GDM1 (cell line): ENCODE measurements at regions not wholly inside any gene's neighbourhood (a gene's known extent, or its start where the extent isn't known, plus 50 kb on each side); places are given as distances from the start of the nearest gene placed in this dataset.

Experiments used
- DNase-seq: peaks from one replicate; lab custom pipeline; 2025; lab: John Stamatoyannopoulos, UW

GRCh38 chr13:109977212-109977968 is 191.0 kb upstream of the IRS2 start:
- DNase-seq, result no peak

- no peak for DNase-seq
Measured at GRCh38 chr13:109976206-109976997, 190.0 kb upstream of the IRS2 start.

GRCh38 chr13:109974354-109974753 is 188.0 kb upstream of the IRS2 start:
- DNase-seq, result no peak

DNA sequence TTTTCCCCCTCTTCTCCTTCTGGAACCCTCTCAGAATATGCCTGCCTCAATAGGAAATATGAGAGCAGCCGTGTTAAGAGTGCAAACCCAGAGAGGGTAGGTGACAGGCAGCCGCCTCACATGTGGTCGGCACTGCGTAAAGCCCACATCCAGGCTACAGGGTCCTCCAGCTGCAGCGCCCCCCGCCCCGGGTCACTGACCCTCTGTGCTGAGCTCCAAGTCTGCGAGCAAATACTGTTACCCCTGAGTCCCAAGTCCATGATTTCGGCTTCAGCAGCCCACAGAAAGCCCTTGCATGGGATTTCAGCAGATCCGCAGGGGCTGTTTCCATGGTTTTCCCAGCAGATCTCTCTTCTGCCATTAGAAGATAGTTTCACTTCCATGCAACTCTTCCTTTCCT is 186.9 kb upstream of the IRS2 start:
- DNase-seq, result no peak

DNA sequence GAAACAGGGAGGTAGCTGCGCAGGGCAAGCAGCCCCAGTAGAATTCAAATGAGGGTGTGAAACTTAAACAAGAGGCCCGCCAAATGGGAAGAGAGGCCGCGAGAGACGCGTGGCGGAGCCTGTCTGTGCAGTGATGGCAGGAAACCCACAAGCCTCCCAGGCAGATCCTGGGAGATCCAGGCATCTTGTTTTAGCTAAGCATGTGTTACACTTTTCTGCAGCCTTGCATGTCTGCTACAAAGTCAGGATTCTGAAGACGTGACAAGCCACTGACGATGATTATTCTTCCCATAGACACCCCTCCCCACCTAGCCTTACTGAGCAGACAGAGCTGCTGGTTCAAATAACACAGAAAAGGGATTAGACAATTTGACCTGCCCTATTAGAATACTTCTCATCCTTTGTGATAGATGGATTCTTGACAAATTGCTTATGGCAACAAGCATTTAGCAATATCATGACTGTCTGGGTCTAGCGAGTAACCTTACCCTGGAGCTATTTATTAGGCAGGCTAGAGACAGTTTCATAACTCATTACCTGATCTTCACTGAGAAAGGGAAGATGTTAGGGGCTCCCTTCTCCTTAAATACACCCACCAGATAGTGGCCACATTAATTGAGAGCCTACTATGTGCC is 185.2 kb upstream of the IRS2 start:
- DNase-seq, result no peak

DNA sequence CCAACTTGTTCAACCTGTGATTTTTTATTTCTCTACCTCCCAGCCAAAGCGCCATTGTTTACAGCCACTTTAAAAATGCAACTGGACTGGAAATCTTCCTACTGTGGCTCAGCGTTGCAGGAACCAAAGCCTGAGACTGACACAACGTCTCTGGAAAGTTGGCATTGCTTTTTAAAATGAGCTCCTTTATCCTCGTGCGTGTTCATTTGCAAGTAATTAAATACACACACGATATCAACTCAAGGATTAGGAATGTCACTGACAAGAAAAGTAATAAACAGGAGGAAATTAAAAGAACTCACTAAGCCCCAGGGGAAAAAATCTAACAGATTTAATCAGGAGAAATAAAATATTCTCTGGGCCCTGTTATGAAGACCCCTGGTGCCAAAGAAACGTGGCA is 184.6 kb upstream of the IRS2 start:
- DNase-seq, result no peak

- DNase-seq, result no peak
Measured at GRCh38 chr13:109968876-109969577, 182.6 kb upstream of the IRS2 start.

GRCh38 chr13:109963960-109964563 is 177.7 kb upstream of the IRS2 start:
- no peak for DNase-seq

DNA sequence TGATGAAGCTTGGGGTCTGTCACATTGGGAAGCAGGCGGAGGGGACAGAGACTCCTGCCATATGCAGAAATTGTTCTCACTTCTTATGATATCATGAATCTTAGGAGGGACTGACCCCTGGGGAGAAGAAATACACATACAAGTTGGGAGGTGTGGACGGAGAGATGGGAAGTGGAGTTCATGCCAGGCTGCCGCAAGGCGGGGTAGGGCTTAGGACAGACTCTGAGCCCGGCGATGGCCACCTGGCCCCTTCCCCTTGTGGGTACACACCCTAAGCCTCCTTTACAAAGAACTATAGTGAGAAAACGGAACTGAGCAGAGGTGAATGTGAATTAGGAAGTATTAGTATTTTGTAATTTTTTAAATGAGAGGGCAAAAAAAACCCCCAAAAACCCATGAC is 177.0 kb upstream of the IRS2 start:
- no peak for DNase-seq

- no peak for DNase-seq
Measured at GRCh38 chr13:109959903-109960302, 173.5 kb upstream of the IRS2 start.

GRCh38 chr13:109957875-109958274 is 171.5 kb upstream of the IRS2 start:
- DNase-seq, result no peak

- DNase-seq, result no peak
Measured at GRCh38 chr13:109955598-109955997, 169.2 kb upstream of the IRS2 start.

DNA sequence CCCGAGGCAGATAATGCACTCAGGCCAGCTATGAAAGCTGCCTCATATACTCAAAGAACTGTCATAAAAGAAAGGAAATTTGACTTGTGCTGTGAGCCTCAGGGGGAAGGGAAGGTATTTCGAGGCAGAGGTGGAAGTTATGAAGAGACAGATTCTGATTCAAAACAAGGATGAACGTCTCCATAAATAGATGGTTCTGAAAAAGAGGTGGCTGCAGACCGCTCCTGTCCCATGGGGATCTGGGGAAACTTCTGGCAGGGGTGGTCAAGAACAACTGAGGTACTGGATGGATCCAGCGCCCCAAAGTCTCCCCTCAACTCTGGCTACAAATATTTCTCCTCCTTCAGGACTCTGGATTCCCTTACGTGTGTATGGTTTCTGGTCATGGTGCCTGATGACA is 168.1 kb upstream of the IRS2 start:
- no peak for DNase-seq

- DNase-seq, result no peak
Measured at GRCh38 chr13:109951491-109951890, 165.1 kb upstream of the IRS2 start.

DNA sequence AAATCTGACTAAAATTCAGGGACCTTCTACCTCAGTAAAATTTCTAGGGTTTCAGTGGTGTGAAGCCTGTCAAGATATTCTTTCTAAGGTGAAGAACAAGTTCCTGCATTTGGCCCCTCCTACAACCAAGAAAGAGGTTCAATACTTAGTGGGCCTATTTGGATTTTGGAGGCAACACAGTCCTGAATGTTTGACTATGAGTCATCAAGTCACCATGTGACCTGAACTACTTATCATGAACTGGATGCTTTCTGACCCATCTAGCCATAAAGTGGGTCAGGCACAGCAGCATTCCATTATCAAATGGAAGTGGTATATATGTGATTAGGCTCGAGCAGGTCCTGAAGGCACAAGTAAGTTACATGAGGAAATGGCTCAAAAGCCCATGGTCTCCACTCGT is 163.0 kb upstream of the IRS2 start:
- DNase-seq, result no peak

GRCh38 chr13:109947006-109947405 is 160.6 kb upstream of the IRS2 start:
- no peak for DNase-seq

DNA sequence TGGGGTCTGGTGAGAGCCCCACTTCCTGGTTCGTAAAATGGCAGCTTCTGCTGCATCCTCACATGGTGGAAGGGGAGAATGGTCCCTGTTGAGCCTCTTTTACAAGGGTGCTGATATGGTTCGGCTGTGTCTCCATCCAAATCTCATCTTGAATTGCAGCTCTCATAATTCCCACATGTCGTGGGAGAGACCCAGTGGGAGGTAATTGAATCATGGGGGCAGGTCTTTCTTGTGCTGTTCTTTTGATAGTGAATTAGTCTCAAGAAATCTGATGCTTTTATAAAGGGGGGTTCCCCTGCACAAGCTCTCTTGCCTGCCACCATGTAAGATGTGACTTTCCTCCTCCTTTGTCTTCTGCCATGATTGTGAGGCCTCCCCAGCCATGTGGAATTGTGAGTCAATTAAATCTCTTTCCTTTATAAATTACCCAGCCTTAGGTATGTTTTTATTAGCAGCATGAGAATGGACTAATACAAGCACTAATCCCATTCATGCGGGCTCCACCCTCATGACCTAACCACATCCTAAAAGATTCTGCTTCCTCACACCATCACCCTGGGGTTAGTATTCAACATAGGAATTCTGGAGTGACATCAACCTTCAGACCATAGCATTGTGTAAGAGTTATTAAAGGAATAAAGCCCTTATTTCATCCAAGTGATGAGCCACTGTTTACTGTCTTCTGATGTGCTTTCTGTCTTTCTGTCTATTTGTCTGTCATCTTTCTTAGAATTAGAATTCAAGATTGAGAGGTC is 159.0 kb upstream of the IRS2 start:
- DNase-seq, result no peak

DNA sequence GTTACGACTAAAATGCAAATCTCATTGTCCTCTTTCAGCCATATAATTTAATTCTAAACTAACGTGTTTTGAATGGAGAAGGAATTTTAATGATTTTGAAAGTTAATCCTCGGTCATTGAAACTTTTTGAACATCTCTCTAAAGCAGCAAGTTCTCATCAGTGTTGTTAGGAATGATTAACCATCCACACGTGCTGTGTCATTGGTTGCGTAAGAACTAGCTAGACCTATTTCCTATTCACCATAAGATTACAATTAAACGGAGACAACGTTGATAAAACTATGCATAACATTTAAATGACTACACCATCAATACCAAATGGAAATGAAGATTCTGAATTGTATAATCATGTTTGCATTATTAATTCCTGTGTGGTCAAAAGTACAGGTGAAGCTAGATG is 155.6 kb upstream of the IRS2 start:
- DNase-seq, result no peak

DNA sequence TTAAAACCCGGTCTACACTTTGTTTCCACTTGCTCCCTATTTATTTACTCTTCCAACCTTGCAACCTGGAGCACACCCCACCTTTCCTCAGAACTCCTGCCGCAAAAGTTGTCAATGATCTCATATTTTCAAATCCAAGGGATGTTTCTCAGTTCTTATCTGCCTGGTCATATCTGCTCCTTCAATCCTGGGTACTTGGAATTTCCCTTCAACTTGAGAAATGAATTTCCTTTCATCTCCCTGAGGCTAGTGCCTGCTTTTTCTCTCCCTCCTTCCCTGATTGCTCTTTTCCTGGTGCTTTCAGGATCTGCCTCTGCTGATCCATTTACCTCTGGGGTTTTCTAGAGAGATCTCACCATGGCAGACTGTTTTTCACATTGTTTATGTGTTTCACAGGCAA is 154.8 kb upstream of the IRS2 start:
- DNase-seq, result no peak

DNA sequence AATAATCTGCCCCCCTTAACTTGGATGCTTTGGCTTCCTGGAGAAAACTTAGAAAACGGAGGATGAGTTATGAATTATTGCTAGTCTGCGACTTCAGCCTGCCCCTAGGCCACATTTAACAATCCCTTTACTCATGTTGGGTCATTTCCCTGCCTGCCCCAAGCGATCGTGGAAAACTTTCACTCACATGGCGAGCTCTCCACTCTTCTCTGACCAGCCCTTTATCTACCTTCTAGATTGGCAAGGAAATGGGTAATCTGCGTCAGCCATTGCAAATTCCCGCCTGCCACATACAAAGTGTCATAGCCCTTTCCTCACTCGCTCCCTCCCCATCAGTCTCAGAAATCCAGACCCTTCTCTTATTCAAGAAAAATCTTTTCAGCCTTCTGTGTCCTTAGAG is 154.3 kb upstream of the IRS2 start:
- DNase-seq, result no peak

- DNase-seq, result no peak
Measured at GRCh38 chr13:109939838-109940237, 153.5 kb upstream of the IRS2 start.
